PC-3 (cell line): ENCODE measurements at regions not wholly inside any gene's neighbourhood (a gene's known extent, or its start where the extent isn't known, plus 50 kb on each side); places are given as distances from the start of the nearest gene placed in this dataset.

Experiments used
- EZH2 ChIP-seq: fragments of 300-600 bp; sonication (generic); IDR thresholded peaks from one replicate; pipeline ENCODE4 v1.6.1; 2017; ENCODE audit warnings: antibody characterized with exemption, mild to moderate bottlenecking, low read length; ENCODE audit not compliant: unreplicated experiment
- EZH2phosphoT487 ChIP-seq: fragments of 300-600 bp; sonication (generic); IDR thresholded peaks from 2 replicates; pipeline ENCODE4 v1.6.1; 2018; ENCODE audit warnings: mild to moderate bottlenecking, antibody characterized with exemption, low read length, borderline replicate concordance
- TF ChIP-seq, protein P1 (sequence below): fragments of 300-600 bp; sonication (generic); conservative IDR thresholded peaks from 2 replicates; pipeline ENCODE4 v1.5.1; 2017; ENCODE audit warnings: antibody characterized with exemption, low read depth, mild to moderate bottlenecking, low read length

DNA sequence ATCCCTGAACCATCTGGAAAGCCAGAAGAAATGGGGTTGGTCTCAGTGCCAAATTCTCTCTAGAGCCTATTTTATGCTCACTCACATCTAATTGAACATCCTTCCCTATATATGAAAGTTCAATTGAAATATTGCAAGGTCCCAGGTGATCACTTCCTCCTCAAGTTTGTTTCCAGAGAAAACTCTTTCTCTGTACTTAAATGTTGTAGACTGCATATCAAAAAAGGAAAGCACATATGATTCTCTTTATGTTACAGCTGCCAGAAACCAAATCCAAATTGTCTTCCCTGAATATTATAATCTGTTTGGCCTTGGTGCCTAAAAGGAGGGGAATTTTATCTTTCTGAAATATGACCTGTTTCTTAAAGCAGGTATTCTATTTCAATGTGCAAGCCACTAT is 93.3 kb downstream of the SHOX2 start:
- TF ChIP-seq, protein P1, sequence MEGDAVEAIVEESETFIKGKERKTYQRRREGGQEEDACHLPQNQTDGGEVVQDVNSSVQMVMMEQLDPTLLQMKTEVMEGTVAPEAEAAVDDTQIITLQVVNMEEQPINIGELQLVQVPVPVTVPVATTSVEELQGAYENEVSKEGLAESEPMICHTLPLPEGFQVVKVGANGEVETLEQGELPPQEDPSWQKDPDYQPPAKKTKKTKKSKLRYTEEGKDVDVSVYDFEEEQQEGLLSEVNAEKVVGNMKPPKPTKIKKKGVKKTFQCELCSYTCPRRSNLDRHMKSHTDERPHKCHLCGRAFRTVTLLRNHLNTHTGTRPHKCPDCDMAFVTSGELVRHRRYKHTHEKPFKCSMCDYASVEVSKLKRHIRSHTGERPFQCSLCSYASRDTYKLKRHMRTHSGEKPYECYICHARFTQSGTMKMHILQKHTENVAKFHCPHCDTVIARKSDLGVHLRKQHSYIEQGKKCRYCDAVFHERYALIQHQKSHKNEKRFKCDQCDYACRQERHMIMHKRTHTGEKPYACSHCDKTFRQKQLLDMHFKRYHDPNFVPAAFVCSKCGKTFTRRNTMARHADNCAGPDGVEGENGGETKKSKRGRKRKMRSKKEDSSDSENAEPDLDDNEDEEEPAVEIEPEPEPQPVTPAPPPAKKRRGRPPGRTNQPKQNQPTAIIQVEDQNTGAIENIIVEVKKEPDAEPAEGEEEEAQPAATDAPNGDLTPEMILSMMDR: no peak
- TF ChIP-seq EZH2 (no peak), EZH2phosphoT487 (no peak)
